GM12878 (cell line): ENCODE measurements at regions not wholly inside any gene's neighbourhood (a gene's known extent, or its start where the extent isn't known, plus 50 kb on each side); places are given as distances from the start of the nearest gene placed in this dataset.

Experiments used
- ATAC-seq: fragments of 200-7000 bp; cut with Tn5 transposase; 3 replicates; pipeline ENCODE4 v1.9.1; 2020; ENCODE audit warnings: mild to moderate bottlenecking, moderate library complexity
- BruUV-seq: library from RNA; stranded (reverse); fragments of 400-500 nt; replicated peaks from 2 replicates; lab custom pipeline; 2021; lab: Mats Ljungman, UMichigan
- CTCF ChIA-PET: fragments of 300-600 bp; sonication (Branson Sonifier 250); formaldehyde crosslinking; extraction: SDS; loops from one replicate; lab custom pipeline; 2021; ENCODE audit warnings: inconsistent platforms; lab: Yijun Ruan, JAX
- POLR2A ChIA-PET: fragments of 350-600 bp; formaldehyde crosslinking; extraction: SDS; loops from one replicate; lab custom pipeline; 2021; ENCODE audit warnings: inconsistent platforms; lab: Charles Lee
- RAD21 ChIA-PET: fragments of 300-600 bp; sonication (Branson Sonifier 250); formaldehyde crosslinking; loops from one replicate; lab custom pipeline; 2023; ENCODE audit warnings: antibody characterized with exemption; ENCODE audit not compliant: unreplicated experiment; lab: Charles Lee
- SMC1A ChIA-PET: fragments of 300-600 bp; sonication (Branson Sonifier 250); formaldehyde crosslinking; loops from one replicate; lab custom pipeline; 2023; ENCODE audit not compliant: unreplicated experiment, uncharacterized antibody; lab: Charles Lee
- DNase-seq: peaks from one replicate; pipeline ENCODE4 v3.0.0-alpha.2; 2011; ENCODE audit warnings: low read depth, low spot score
- FAIRE-seq: peaks from 3 replicates; lab custom pipeline; 2011; peaks lifted over from hg19 to GRCh38; lab: Jason Lieb, UNC
- H2AFZ ChIP-seq: 2 replicates; pipeline ENCODE4 v1.6.0; 2011; ENCODE audit warnings: low read depth, low read length, control low read depth; ENCODE audit not compliant: control insufficient read depth
- H3K27ac ChIP-seq: 2 replicates; pipeline ENCODE4 v1.5.1; 2011; ENCODE audit warnings: control low read depth; ENCODE audit not compliant: control insufficient read depth, insufficient read depth
- H3K27me3 ChIP-seq, 2 experiments: replicated peaks in 1 of 2; 2 replicates each; pipeline versions ENCODE4 v1.6.0 to v1.6.1; 2011; ENCODE audit warnings: low read length in 1 of 2; ENCODE audit not compliant: control insufficient read depth in 2 of 2, insufficient read depth in 2 of 2
- H3K36me3 ChIP-seq, 2 experiments: 2 replicates each; pipeline ENCODE4 v1.5.1; 2011; ENCODE audit warnings: low read length in 1 of 2; ENCODE audit not compliant: control insufficient read depth in 2 of 2, insufficient read depth in 2 of 2
- H3K4me1 ChIP-seq: 2 replicates; pipeline ENCODE4 v1.6.1; 2011; ENCODE audit warnings: mild to moderate bottlenecking, low read length, moderate library complexity, mixed read lengths; ENCODE audit not compliant: control insufficient read depth, insufficient read depth
- H3K4me2 ChIP-seq: 2 replicates; pipeline ENCODE4 v1.6.0; 2011; ENCODE audit warnings: control low read depth; ENCODE audit not compliant: control insufficient read depth, insufficient read depth
- H3K4me3 ChIP-seq: fragments of 200-600 bp; sonication (generic); 2 replicates; pipeline ENCODE4 v1.5.1; 2016
- H3K79me2 ChIP-seq: 2 replicates; pipeline ENCODE4 v1.6.0; 2011; ENCODE audit warnings: low read length; ENCODE audit not compliant: control insufficient read depth, insufficient read depth
- H3K9ac ChIP-seq: 2 replicates; pipeline ENCODE4 v1.8.0; 2011; ENCODE audit warnings: low read length, control low read depth, mixed read lengths; ENCODE audit not compliant: control insufficient read depth, insufficient read depth
- H3K9me3 ChIP-seq: replicated peaks from 3 replicates; pipeline ENCODE4 v1.5.1; 2011; ENCODE audit warnings: mild to moderate bottlenecking, low read length; ENCODE audit not compliant: control insufficient read depth, insufficient read depth
- H4K20me1 ChIP-seq: 2 replicates; pipeline ENCODE4 v1.6.0; 2011; ENCODE audit not compliant: control insufficient read depth, insufficient read depth
- DPF2 ChIP-seq: fragments of 450-650 bp; IDR thresholded peaks from 2 replicates; pipeline ENCODE4 v1.6.1; 2017; ENCODE audit warnings: mild to moderate bottlenecking
- E2F4 ChIP-seq: IDR thresholded peaks from 2 replicates; pipeline ENCODE4 v1.6.1; 2012; ENCODE audit warnings: low read depth, low read length, improper control_type of control experiment
- EED ChIP-seq: sonication (generic); IDR thresholded peaks from 2 replicates; pipeline ENCODE4 v1.6.1; 2016; ENCODE audit warnings: antibody characterized with exemption, low read depth
- IKZF2 ChIP-seq, 2 experiments: fragments of 450-650 bp; IDR thresholded peaks; 2 replicates each; pipeline ENCODE4 v1.6.1; 2017; ENCODE audit warnings: mild to moderate bottlenecking in 2 of 2, moderate library complexity in 2 of 2
- MYC ChIP-seq: IDR thresholded peaks from 2 replicates; pipeline ENCODE4 v1.6.1; 2011; ENCODE audit warnings: mild to moderate bottlenecking, low read length, moderate library complexity, inconsistent platforms; ENCODE audit not compliant: insufficient read depth, insufficient replicate concordance, insufficient read length, severe bottlenecking
- POLR2AphosphoS5 ChIP-seq: IDR thresholded peaks from 2 replicates; pipeline ENCODE4 v1.6.1; 2011; ENCODE audit warnings: mild to moderate bottlenecking, low read length, inconsistent platforms
- ZBTB4 ChIP-seq: fragments of 450-650 bp; formaldehyde crosslinking; IDR thresholded peaks from 2 replicates; pipeline ENCODE4 v1.4.0; 2022; ENCODE audit warnings: mild to moderate bottlenecking, moderate library complexity
- WGBS: methylation state at CpG from one replicate; pipeline ENCODE4 v1.1.6; 2016; ENCODE audit warnings: low lambda C conversion rate; ENCODE audit not compliant: insufficient replicate concordance, insufficient coverage; ENCODE audit errors: missing lambda C conversion rate; 5-methylcytosine and 5-hydroxymethylcytosine counted together
- in situ Hi-C: fragments of 300-500 bp; cut with MboI; formaldehyde crosslinking; loops from 9 replicates; pipeline ENCODE4 v1.14.3; 2018; ENCODE audit warnings: mixed read lengths
- intact Hi-C: fragments of 100-400 bp; cut with micrococcal nuclease; formaldehyde crosslinking; loops from one replicate; pipeline ENCODE4 v1.14.2; 2022; ENCODE audit not compliant: unreplicated experiment

- TF ChIP-seq ZBTB4 (CRISPR knock-in tag) (no peak), IKZF2 (IDR thresholded peaks at IDR 0.05) (no peak), DPF2 (no peak), E2F4 (no peak)
- TF ChIP-seq, all 136 proteins: peak for 0
Observed at GRCh38 chr14:71621276-71621675, 311.0 kb upstream of the RGS6 start (continued).

- WGBS: 99% methylated on average over 4 of the region's 4 CpGs
- no peaks in the 10 kb centered on the region for H4K20me1 ChIP-seq
- ATAC-seq (no peak), FAIRE-seq (no peak), DNase-seq (no peak)
- H2AFZ ChIP-seq: no peak overlapping the region
- peaks cover 6% of the 10 kb centered on the region; the same call in 1 of the 2 replicates for H3K4me1 ChIP-seq
- ChIA-PET SMC1A (interaction anchor here (0.7 to 1.4 kb wide), 8 partner anchors 8 to 298 kb away, joined by 3 to 5 read pairs (median 4); no protein-coding TSS in a partner anchor), CTCF (interaction anchor here (0.7 to 1.9 kb wide), 4 partner anchors 66 to 469 kb away, joined by 3 to 5 read pairs (median 3); no protein-coding TSS in a partner anchor), POLR2A (interaction anchor here (0.8 to 1.5 kb wide), 2 partner anchors 9 to 98 kb away, joined by 3 read pairs; no protein-coding TSS in a partner anchor), RAD21 (interaction anchor here (0.7 to 0.8 kb wide), 3 partner anchors 12 to 294 kb away, joined by 4 read pairs; no protein-coding TSS in a partner anchor)
- no peak overlapping the region for H3K4me3 ChIP-seq
- no peak overlapping the region for H3K4me2 ChIP-seq
- H3K9ac ChIP-seq: no peak overlapping the region
- in situ Hi-C loops: no loop called here
- intact Hi-C loops: no loop called here
- no peaks in the 10 kb centered on the region for H3K9me3 ChIP-seq
- H3K27me3 ChIP-seq: no peaks in the 10 kb centered on the region
- no peak for TF ChIP-seq EED
- no peak for TF ChIP-seq POLR2AphosphoS5
- no peak for TF ChIP-seq MYC
- H3K27ac ChIP-seq: no peak overlapping the region
- peaks cover 1% of the 10 kb centered on the region; the same call in 1 of the 2 replicates for H3K79me2 ChIP-seq
- no TSS peak for BruUV-seq
- H3K36me3 ChIP-seq: peaks cover 10% of the 10 kb centered on the region in 2 experiments; a peak in 3 of 4 replicates
Observed at GRCh38 chr14:71621980-71622605, 310.1 kb upstream of the RGS6 start.
